ENCODE measurements at regions not wholly inside any gene's neighbourhood (a gene's known extent, or its start where the extent isn't known, plus 50 kb on each side); places are given as distances from the start of the nearest gene placed in this dataset.

GRCh38 chr2:33804155-33804554, 205.1 kb upstream of the FAM98A start:
- DNase-seq (ENCODE audit: low read depth): no peak
- no peak for TF ChIP-seq CTCF (IDR thresholded peaks at IDR 0.05; ENCODE audit: control insufficient read depth, insufficient read depth, low read depth, low read length, missing control alignments)
- H3K4me3 ChIP-seq (ENCODE audit: control insufficient read depth, low read depth, low read length): no peak overlapping the region

GRCh38 chr2:33796511-33796910, 197.4 kb upstream of the FAM98A start:
- H3K4me3 ChIP-seq (ENCODE audit: control insufficient read depth, low read depth, low read length): no peak overlapping the region
- TF ChIP-seq CTCF (IDR thresholded peaks at IDR 0.05; ENCODE audit: control insufficient read depth, insufficient read depth, low read depth, low read length, missing control alignments): no peak
- no peak for DNase-seq (ENCODE audit: low read depth)

GRCh38 chr2:33791625-33792024, 192.5 kb upstream of the FAM98A start:
- peak; percentile 78 for DNase-seq (ENCODE audit: low read depth)
- no peak for TF ChIP-seq CTCF (IDR thresholded peaks at IDR 0.05; ENCODE audit: control insufficient read depth, insufficient read depth, low read depth, low read length, missing control alignments)
- H3K4me3 ChIP-seq (ENCODE audit: control insufficient read depth, low read depth, low read length): no peak overlapping the region

GRCh38 chr2:33788044-33788443, 188.9 kb upstream of the FAM98A start:
- DNase-seq (ENCODE audit: low read depth): peak; percentile 54
- H3K4me3 ChIP-seq (ENCODE audit: control insufficient read depth, low read depth, low read length): no peak overlapping the region
- no peak for TF ChIP-seq CTCF (IDR thresholded peaks at IDR 0.05; ENCODE audit: control insufficient read depth, insufficient read depth, low read depth, low read length, missing control alignments)

- no peak overlapping the region for H3K4me3 ChIP-seq (ENCODE audit: control insufficient read depth, low read depth, low read length)
- no peak for TF ChIP-seq CTCF (IDR thresholded peaks at IDR 0.05; ENCODE audit: control insufficient read depth, insufficient read depth, low read depth, low read length, missing control alignments)
- DNase-seq (ENCODE audit: low read depth): no peak
Observed at GRCh38 chr2:33786881-33787280, 187.8 kb upstream of the FAM98A start.

GRCh38 chr2:33785201-33786106, 186.4 kb upstream of the FAM98A start:
- no peak overlapping the region for H3K4me3 ChIP-seq (ENCODE audit: control insufficient read depth, low read depth, low read length)
- no peak for DNase-seq (ENCODE audit: low read depth)
- no peak for TF ChIP-seq CTCF (IDR thresholded peaks at IDR 0.05; ENCODE audit: control insufficient read depth, insufficient read depth, low read depth, low read length, missing control alignments)
